ENCODE measurements at regions not wholly inside any gene's neighbourhood (a gene's known extent, or its start where the extent isn't known, plus 50 kb on each side); places are given as distances from the start of the nearest gene placed in this dataset.

DNA sequence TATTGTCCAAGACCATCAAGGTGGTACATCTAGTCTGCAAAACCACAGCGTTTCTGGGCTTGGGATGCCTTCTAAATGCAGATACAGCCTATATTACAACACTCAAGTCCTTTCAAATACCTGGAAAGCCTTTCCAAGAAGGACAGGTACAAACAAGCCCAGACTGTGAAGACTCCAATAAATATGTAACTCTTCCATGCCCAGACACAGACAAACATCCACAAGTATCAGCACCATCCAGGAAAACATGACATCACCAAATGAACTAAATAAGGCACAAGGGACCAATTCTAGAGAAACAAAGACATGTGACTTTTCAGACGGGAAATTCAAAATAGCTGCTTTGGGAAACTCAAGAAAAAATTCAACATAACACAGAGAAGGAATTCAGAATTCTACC is 152.7 kb upstream of the POC5 start:
- TF ChIP-seq, protein P1, sequence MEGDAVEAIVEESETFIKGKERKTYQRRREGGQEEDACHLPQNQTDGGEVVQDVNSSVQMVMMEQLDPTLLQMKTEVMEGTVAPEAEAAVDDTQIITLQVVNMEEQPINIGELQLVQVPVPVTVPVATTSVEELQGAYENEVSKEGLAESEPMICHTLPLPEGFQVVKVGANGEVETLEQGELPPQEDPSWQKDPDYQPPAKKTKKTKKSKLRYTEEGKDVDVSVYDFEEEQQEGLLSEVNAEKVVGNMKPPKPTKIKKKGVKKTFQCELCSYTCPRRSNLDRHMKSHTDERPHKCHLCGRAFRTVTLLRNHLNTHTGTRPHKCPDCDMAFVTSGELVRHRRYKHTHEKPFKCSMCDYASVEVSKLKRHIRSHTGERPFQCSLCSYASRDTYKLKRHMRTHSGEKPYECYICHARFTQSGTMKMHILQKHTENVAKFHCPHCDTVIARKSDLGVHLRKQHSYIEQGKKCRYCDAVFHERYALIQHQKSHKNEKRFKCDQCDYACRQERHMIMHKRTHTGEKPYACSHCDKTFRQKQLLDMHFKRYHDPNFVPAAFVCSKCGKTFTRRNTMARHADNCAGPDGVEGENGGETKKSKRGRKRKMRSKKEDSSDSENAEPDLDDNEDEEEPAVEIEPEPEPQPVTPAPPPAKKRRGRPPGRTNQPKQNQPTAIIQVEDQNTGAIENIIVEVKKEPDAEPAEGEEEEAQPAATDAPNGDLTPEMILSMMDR (IDR thresholded peaks at IDR 0.05; ENCODE audit: insufficient read depth, low read length) = no peak
- no peak for TF ChIP-seq POLR2AphosphoS5 (IDR thresholded peaks at IDR 0.05; ENCODE audit: low read depth)

Data from HL-60 (cell line).